ENCODE measurements at regions not wholly inside any gene's neighbourhood (a gene's known extent, or its start where the extent isn't known, plus 50 kb on each side); places are given as distances from the start of the nearest gene placed in this dataset.

DNA sequence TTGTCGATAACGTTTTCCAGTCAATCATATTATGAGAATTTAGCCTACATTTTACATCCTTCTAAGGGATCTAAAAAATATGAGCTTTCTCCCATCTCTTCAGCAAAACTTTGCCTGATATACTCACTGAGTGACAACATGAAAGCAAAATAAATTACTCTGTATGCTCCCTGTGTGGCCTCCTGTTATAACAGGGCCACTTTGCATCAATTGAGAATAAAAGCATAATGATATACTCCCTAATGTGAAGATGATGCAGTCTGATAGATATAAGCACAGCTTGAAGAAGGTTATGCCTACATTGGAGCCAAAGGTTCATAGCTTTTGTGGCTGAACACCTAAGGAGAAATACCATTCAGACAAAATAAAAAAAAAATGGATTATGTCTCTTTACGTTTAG, 561.3 kb upstream of the ZNF717 start:
- TF ChIP-seq POLR2AphosphoS5 (IDR thresholded peaks at IDR 0.05; ENCODE audit: low read depth, low read length) (no peak), RFX5 (IDR thresholded peaks at IDR 0.05; ENCODE audit: borderline replicate concordance, low read depth, low read length) (no peak), CBX5 (IDR thresholded peaks at IDR 0.05; ENCODE audit: low read depth, low read length) (no peak), EZH2 (IDR thresholded peaks at IDR 0.05; ENCODE audit: low read depth, low read length, severe bottlenecking) (no peak), EP300 (IDR thresholded peaks at IDR 0.05; ENCODE audit: borderline replicate concordance in 1 of 2, low read depth in 2 of 2, low read length in 2 of 2) (no peak), RXRA (IDR thresholded peaks at IDR 0.05; ENCODE audit: insufficient read depth, low read depth, low read length) (no peak), SIX5 (IDR thresholded peaks at IDR 0.05; ENCODE audit: low read depth, low read length) (no peak), PHF8 (conservative IDR thresholded peaks at IDR 0.05; ENCODE audit: low read depth, low read length) (no peak), POLR2A (IDR thresholded peaks at IDR 0.05; ENCODE audit: control extremely low read depth in 1 of 2, low read depth in 2 of 2, low read length in 2 of 2) (no peak), TAF1 (IDR thresholded peaks at IDR 0.05; ENCODE audit: low read depth, low read length) (no peak), KDM4A (IDR thresholded peaks at IDR 0.05; ENCODE audit: low read depth, low read length, severe bottlenecking) (no peak)
- TF ChIP-seq, protein P1, sequence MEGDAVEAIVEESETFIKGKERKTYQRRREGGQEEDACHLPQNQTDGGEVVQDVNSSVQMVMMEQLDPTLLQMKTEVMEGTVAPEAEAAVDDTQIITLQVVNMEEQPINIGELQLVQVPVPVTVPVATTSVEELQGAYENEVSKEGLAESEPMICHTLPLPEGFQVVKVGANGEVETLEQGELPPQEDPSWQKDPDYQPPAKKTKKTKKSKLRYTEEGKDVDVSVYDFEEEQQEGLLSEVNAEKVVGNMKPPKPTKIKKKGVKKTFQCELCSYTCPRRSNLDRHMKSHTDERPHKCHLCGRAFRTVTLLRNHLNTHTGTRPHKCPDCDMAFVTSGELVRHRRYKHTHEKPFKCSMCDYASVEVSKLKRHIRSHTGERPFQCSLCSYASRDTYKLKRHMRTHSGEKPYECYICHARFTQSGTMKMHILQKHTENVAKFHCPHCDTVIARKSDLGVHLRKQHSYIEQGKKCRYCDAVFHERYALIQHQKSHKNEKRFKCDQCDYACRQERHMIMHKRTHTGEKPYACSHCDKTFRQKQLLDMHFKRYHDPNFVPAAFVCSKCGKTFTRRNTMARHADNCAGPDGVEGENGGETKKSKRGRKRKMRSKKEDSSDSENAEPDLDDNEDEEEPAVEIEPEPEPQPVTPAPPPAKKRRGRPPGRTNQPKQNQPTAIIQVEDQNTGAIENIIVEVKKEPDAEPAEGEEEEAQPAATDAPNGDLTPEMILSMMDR (IDR thresholded peaks at IDR 0.05; ENCODE audit: control extremely low read depth in 1 of 3, insufficient read depth in 1 of 3, low read depth in 1 of 3, low read length in 3 of 3), result no peak
- TF ChIP-seq, protein P2, sequence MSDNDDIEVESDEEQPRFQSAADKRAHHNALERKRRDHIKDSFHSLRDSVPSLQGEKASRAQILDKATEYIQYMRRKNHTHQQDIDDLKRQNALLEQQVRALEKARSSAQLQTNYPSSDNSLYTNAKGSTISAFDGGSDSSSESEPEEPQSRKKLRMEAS (IDR thresholded peaks at IDR 0.05), result no peak

All from H1 (cell line).